GM23338 (cell line): ENCODE measurements at regions not wholly inside any gene's neighbourhood (a gene's known extent, or its start where the extent isn't known, plus 50 kb on each side); places are given as distances from the start of the nearest gene placed in this dataset.
A peak's percentile ranks its signal among the peaks of the same experiment; 100 is the strongest.

Experiments used
- ATAC-seq: fragments of 200-7000 bp; cut with Tn5 transposase; 3 replicates; pipeline ENCODE4 v1.9.1; 2020
- DNase-seq: peaks from one replicate; pipeline ENCODE4 v3.0.0-alpha.2; 2015; ENCODE audit warnings: low spot score
- H2AFZ ChIP-seq: fragments of 200-600 bp; sonication (generic); 2 replicates; pipeline ENCODE4 v1.8.0; 2016; ENCODE audit warnings: antibody characterized with exemption, mild to moderate bottlenecking, moderate library complexity
- H3F3A ChIP-seq: fragments of 200-600 bp; sonication (generic); replicated peaks from 2 replicates; pipeline ENCODE4 v1.8.0; 2017; ENCODE audit warnings: antibody characterized with exemption, mixed run types, low read depth
- H3K27ac ChIP-seq: fragments of 200-600 bp; sonication (generic); 2 replicates; pipeline ENCODE4 v1.6.1; 2016; ENCODE audit warnings: low read depth
- H3K27me3 ChIP-seq: fragments of 200-600 bp; sonication (generic); 2 replicates; pipeline ENCODE4 v1.8.0; 2016; ENCODE audit warnings: mild to moderate bottlenecking, mixed run types, moderate library complexity; ENCODE audit not compliant: insufficient read depth
- H3K36me3 ChIP-seq: fragments of 200-600 bp; sonication (generic); 2 replicates; pipeline ENCODE4 v1.8.0; 2016; ENCODE audit warnings: mild to moderate bottlenecking; ENCODE audit not compliant: insufficient read depth
- H3K4me1 ChIP-seq: fragments of 200-600 bp; sonication (generic); 2 replicates; pipeline ENCODE4 v1.8.0; 2016; ENCODE audit warnings: mild to moderate bottlenecking, moderate library complexity; ENCODE audit not compliant: insufficient read depth
- H3K4me2 ChIP-seq: fragments of 200-600 bp; sonication (generic); 2 replicates; pipeline ENCODE4 v1.7.1; 2017; ENCODE audit warnings: mixed run types
- H3K4me3 ChIP-seq: fragments of 200-600 bp; sonication (generic); 2 replicates; pipeline ENCODE4 v1.6.1; 2016; ENCODE audit warnings: mixed run types
- H3K79me2 ChIP-seq: fragments of 200-600 bp; sonication (generic); replicated peaks from 2 replicates; pipeline ENCODE4 v1.8.0; 2017; ENCODE audit warnings: mild to moderate bottlenecking; ENCODE audit not compliant: insufficient read depth
- H3K9me2 ChIP-seq: fragments of 200-600 bp; sonication (generic); 2 replicates; pipeline ENCODE4 v1.8.0; 2017; ENCODE audit not compliant: insufficient read depth
- H4K20me1 ChIP-seq: fragments of 200-600 bp; sonication (generic); replicated peaks from 2 replicates; pipeline ENCODE4 v1.8.0; 2017; ENCODE audit warnings: mild to moderate bottlenecking; ENCODE audit not compliant: insufficient read depth
- H3K27ac Mint-ChIP-seq: 2 replicates; pipeline ENCODE4 v1.8.0; 2020; ENCODE audit warnings: inconsistent platforms, mild to moderate bottlenecking, moderate library complexity, mixed read lengths
- H3K27me3 Mint-ChIP-seq: 3 replicates; pipeline ENCODE4 v1.8.0; 2022; ENCODE audit warnings: low read depth, mild to moderate bottlenecking, moderate library complexity, mixed read lengths, inconsistent platforms; ENCODE audit not compliant: insufficient read depth, poor library complexity
- H3K36me3 Mint-ChIP-seq: 3 replicates; pipeline ENCODE4 v1.8.0; 2021; ENCODE audit warnings: low read depth, mild to moderate bottlenecking, inconsistent platforms, moderate library complexity, mixed read lengths
- H3K4me1 Mint-ChIP-seq: 3 replicates; pipeline ENCODE4 v1.8.0; 2020; ENCODE audit warnings: mild to moderate bottlenecking, inconsistent platforms, mixed read lengths
- H3K4me3 Mint-ChIP-seq: 3 replicates; pipeline ENCODE4 v1.8.0; 2021; ENCODE audit warnings: moderate library complexity, mild to moderate bottlenecking, inconsistent platforms, mixed read lengths
- H3K9me3 Mint-ChIP-seq: 3 replicates; pipeline ENCODE4 v1.8.0; 2020; ENCODE audit warnings: moderate library complexity, mild to moderate bottlenecking, inconsistent platforms, mixed read lengths
- CREB1 ChIP-seq: fragments of 250-450 bp; sonication (Bioruptor Pico); IDR thresholded peaks from 2 replicates; pipeline ENCODE4 v1.5.0; 2020; ENCODE audit warnings: low read depth, mild to moderate bottlenecking, moderate library complexity
- ETS1 ChIP-seq: IDR thresholded peaks from 2 replicates; pipeline ENCODE4 v1.6.1; 2016; ENCODE audit warnings: antibody characterized with exemption
- EZH2 ChIP-seq: fragments of 200-600 bp; sonication (generic); IDR thresholded peaks from one replicate; pipeline ENCODE4 v1.8.0; 2017; ENCODE audit warnings: antibody characterized with exemption, mild to moderate bottlenecking, low read depth; ENCODE audit not compliant: unreplicated experiment
- EZH2phosphoT487 ChIP-seq: fragments of 200-600 bp; sonication (generic); IDR thresholded peaks from one replicate; pipeline ENCODE4 v1.8.1; 2018; ENCODE audit warnings: antibody characterized with exemption; ENCODE audit not compliant: unreplicated experiment
- JUNB ChIP-seq: IDR thresholded peaks from one replicate; pipeline ENCODE4 v1.6.1; 2016; ENCODE audit warnings: antibody characterized with exemption; ENCODE audit not compliant: unreplicated experiment
- NANOG ChIP-seq: IDR thresholded peaks from 2 replicates; pipeline ENCODE4 v1.6.1; 2016; ENCODE audit warnings: antibody characterized with exemption, borderline replicate concordance
- POLR2AphosphoS5 ChIP-seq: IDR thresholded peaks from 2 replicates; pipeline ENCODE4 v1.6.1; 2016; ENCODE audit warnings: antibody characterized with exemption, low read depth
- STAT1 ChIP-seq: IDR thresholded peaks from one replicate; pipeline ENCODE4 v1.6.1; 2016; ENCODE audit warnings: antibody characterized with exemption; ENCODE audit not compliant: unreplicated experiment
- ZNF114 ChIP-seq: fragments of 250-450 bp; sonication (Bioruptor Pico); IDR thresholded peaks from 2 replicates; pipeline ENCODE4 v1.5.0; 2020; ENCODE audit warnings: mild to moderate bottlenecking, moderate library complexity
- ZNF331 ChIP-seq: fragments of 250-450 bp; sonication (Bioruptor Pico); IDR thresholded peaks from 2 replicates; pipeline ENCODE4 v1.5.0; 2020; ENCODE audit warnings: low read depth, mild to moderate bottlenecking, moderate library complexity
- TF ChIP-seq, protein P1 (sequence below): IDR thresholded peaks from one replicate; pipeline ENCODE4 v1.6.1; 2018; ENCODE audit warnings: antibody characterized with exemption; ENCODE audit not compliant: unreplicated experiment
- TF ChIP-seq, protein P2 (sequence below), 2 experiments: fragments of 200-600 bp in 1 of 2; sonication (generic) in 1 of 2; conservative IDR thresholded peaks; 2 replicates each; pipeline versions ENCODE4 v1.5.1 to v1.6.1; 2016 to 2017; ENCODE audit warnings: antibody characterized with exemption in 2 of 2, low read depth in 2 of 2, mild to moderate bottlenecking in 2 of 2, moderate library complexity in 1 of 2
- TF ChIP-seq, protein P3 (sequence below): fragments of 250-450 bp; sonication (Bioruptor Pico); IDR thresholded peaks from 2 replicates; pipeline ENCODE4 v1.5.0; 2020; ENCODE audit warnings: mild to moderate bottlenecking, moderate library complexity

GRCh38 chr3:191631496-191631895 is 170.5 kb downstream of the PYDC2 start:
- Histone ChIP-seq H3K4me1 (no peaks in the 10 kb centered on the region; the same call in 1 of the 2 replicates), H4K20me1 (no peaks in the 10 kb centered on the region), H3K4me3 (no peak overlapping the region), H3K79me2 (no peaks in the 10 kb centered on the region), H3K27ac (no peak overlapping the region), H2AFZ (peak overlapping the region; percentile 3; the same call in 1 of the 2 replicates), H3K36me3 (no peaks in the 10 kb centered on the region), H3K4me2 (no peak overlapping the region), H3K27me3 (no peaks in the 10 kb centered on the region), H3F3A (no peaks in the 10 kb centered on the region), H3K9me2 (no peaks in the 10 kb centered on the region)
- ATAC-seq: no peak
- Mint-ChIP-seq H3K4me1 (peaks cover 5% of the 10 kb centered on the region; the same call in 2 of the 3 replicates), H3K27me3 (no peaks in the 10 kb centered on the region), H3K36me3 (no peaks in the 10 kb centered on the region), H3K9me3 (no peaks in the 10 kb centered on the region), H3K4me3 (no peak overlapping the region), H3K27ac (no peak overlapping the region)
- no peak for DNase-seq
- no peak for TF ChIP-seq CREB1 (CRISPR knock-in tag)
- no peak for TF ChIP-seq POLR2AphosphoS5
- no peak for TF ChIP-seq ZNF114 (CRISPR knock-in tag)
- TF ChIP-seq EZH2phosphoT487: no peak
- TF ChIP-seq, protein P1, sequence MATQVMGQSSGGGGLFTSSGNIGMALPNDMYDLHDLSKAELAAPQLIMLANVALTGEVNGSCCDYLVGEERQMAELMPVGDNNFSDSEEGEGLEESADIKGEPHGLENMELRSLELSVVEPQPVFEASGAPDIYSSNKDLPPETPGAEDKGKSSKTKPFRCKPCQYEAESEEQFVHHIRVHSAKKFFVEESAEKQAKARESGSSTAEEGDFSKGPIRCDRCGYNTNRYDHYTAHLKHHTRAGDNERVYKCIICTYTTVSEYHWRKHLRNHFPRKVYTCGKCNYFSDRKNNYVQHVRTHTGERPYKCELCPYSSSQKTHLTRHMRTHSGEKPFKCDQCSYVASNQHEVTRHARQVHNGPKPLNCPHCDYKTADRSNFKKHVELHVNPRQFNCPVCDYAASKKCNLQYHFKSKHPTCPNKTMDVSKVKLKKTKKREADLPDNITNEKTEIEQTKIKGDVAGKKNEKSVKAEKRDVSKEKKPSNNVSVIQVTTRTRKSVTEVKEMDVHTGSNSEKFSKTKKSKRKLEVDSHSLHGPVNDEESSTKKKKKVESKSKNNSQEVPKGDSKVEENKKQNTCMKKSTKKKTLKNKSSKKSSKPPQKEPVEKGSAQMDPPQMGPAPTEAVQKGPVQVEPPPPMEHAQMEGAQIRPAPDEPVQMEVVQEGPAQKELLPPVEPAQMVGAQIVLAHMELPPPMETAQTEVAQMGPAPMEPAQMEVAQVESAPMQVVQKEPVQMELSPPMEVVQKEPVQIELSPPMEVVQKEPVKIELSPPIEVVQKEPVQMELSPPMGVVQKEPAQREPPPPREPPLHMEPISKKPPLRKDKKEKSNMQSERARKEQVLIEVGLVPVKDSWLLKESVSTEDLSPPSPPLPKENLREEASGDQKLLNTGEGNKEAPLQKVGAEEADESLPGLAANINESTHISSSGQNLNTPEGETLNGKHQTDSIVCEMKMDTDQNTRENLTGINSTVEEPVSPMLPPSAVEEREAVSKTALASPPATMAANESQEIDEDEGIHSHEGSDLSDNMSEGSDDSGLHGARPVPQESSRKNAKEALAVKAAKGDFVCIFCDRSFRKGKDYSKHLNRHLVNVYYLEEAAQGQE: no peak
- TF ChIP-seq NANOG: no peak
- no peak for TF ChIP-seq ETS1
- TF ChIP-seq, protein P2, sequence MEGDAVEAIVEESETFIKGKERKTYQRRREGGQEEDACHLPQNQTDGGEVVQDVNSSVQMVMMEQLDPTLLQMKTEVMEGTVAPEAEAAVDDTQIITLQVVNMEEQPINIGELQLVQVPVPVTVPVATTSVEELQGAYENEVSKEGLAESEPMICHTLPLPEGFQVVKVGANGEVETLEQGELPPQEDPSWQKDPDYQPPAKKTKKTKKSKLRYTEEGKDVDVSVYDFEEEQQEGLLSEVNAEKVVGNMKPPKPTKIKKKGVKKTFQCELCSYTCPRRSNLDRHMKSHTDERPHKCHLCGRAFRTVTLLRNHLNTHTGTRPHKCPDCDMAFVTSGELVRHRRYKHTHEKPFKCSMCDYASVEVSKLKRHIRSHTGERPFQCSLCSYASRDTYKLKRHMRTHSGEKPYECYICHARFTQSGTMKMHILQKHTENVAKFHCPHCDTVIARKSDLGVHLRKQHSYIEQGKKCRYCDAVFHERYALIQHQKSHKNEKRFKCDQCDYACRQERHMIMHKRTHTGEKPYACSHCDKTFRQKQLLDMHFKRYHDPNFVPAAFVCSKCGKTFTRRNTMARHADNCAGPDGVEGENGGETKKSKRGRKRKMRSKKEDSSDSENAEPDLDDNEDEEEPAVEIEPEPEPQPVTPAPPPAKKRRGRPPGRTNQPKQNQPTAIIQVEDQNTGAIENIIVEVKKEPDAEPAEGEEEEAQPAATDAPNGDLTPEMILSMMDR (conservative IDR thresholded peaks at IDR 0.05; ENCODE audit: low read depth in 2 of 2): no peak
- TF ChIP-seq STAT1: no peak
- TF ChIP-seq JUNB: no peak
- TF ChIP-seq EZH2: no peak
- TF ChIP-seq ZNF331 (CRISPR knock-in tag): no peak
- TF ChIP-seq, protein P3, sequence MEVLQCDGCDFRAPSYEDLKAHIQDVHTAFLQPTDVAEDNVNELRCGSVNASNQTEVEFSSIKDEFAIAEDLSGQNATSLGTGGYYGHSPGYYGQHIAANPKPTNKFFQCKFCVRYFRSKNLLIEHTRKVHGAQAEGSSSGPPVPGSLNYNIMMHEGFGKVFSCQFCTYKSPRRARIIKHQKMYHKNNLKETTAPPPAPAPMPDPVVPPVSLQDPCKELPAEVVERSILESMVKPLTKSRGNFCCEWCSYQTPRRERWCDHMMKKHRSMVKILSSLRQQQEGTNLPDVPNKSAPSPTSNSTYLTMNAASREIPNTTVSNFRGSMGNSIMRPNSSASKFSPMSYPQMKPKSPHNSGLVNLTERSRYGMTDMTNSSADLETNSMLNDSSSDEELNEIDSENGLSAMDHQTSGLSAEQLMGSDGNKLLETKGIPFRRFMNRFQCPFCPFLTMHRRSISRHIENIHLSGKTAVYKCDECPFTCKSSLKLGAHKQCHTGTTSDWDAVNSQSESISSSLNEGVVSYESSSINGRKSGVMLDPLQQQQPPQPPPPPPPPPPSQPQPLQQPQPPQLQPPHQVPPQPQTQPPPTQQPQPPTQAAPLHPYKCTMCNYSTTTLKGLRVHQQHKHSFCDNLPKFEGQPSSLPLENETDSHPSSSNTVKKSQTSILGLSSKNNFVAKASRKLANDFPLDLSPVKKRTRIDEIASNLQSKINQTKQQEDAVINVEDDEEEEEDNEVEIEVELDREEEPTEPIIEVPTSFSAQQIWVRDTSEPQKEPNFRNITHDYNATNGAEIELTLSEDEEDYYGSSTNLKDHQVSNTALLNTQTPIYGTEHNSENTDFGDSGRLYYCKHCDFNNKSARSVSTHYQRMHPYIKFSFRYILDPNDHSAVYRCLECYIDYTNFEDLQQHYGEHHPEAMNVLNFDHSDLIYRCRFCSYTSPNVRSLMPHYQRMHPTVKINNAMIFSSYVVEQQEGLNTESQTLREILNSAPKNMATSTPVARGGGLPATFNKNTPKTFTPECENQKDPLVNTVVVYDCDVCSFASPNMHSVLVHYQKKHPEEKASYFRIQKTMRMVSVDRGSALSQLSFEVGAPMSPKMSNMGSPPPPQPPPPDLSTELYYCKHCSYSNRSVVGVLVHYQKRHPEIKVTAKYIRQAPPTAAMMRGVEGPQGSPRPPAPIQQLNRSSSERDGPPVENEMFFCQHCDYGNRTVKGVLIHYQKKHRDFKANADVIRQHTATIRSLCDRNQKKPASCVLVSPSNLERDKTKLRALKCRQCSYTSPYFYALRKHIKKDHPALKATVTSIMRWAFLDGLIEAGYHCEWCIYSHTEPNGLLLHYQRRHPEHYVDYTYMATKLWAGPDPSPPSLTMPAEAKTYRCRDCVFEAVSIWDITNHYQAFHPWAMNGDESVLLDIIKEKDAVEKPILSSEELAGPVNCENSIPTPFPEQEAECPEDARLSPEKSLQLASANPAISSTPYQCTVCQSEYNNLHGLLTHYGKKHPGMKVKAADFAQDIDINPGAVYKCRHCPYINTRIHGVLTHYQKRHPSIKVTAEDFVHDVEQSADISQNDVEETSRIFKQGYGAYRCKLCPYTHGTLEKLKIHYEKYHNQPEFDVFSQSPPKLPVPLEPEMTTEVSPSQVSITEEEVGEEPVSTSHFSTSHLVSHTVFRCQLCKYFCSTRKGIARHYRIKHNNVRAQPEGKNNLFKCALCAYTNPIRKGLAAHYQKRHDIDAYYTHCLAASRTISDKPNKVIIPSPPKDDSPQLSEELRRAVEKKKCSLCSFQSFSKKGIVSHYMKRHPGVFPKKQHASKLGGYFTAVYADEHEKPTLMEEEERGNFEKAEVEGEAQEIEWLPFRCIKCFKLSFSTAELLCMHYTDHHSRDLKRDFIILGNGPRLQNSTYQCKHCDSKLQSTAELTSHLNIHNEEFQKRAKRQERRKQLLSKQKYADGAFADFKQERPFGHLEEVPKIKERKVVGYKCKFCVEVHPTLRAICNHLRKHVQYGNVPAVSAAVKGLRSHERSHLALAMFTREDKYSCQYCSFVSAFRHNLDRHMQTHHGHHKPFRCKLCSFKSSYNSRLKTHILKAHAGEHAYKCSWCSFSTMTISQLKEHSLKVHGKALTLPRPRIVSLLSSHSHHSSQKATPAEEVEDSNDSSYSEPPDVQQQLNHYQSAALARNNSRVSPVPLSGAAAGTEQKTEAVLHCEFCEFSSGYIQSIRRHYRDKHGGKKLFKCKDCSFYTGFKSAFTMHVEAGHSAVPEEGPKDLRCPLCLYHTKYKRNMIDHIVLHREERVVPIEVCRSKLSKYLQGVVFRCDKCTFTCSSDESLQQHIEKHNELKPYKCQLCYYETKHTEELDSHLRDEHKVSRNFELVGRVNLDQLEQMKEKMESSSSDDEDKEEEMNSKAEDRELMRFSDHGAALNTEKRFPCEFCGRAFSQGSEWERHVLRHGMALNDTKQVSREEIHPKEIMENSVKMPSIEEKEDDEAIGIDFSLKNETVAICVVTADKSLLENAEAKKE (CRISPR knock-in tag): no peak
